Pancreas (tissue), 10 donors: ENCODE measurements at regions not wholly inside any gene's neighbourhood (a gene's known extent, or its start where the extent isn't known, plus 50 kb on each side); places are given as distances from the start of the nearest gene placed in this dataset.

Source experiments
- ATAC-seq, 4 donors: fragments of 200-7000 bp; cut with Tn5 transposase; one replicate each; pipeline versions ENCODE4 v1.8.0 to v1.9.1; 2020; ENCODE audit warnings: mild to moderate bottlenecking in 4 of 4, moderate library complexity in 4 of 4
- DNase-seq, 6 donors: peaks; one replicate each; pipeline ENCODE4 v3.0.0-alpha.2; 2020
- FAIRE-seq: peaks from 2 replicates; lab custom pipeline; 2012; peaks lifted over from hg19 to GRCh38; lab: Jason Lieb, UNC
- H3K27ac ChIP-seq, 4 donors: fragments of 200-600 bp; sonication (generic); 1 replicate in 3 of 4; 2 replicates in 1 of 4; pipeline versions ENCODE4 v1.5.0 to v1.8.0; 2020
- H3K27me3 ChIP-seq, 4 donors: fragments of 200-600 bp; one replicate each; pipeline ENCODE4 v1.8.0; 2021
- H3K36me3 ChIP-seq, 3 donors: fragments of 200-600 bp; sonication (generic) in 1 of 3; one replicate each; pipeline versions ENCODE4 v1.5.0 to v1.8.0; 2020 to 2021
- H3K4me1 ChIP-seq, 3 donors: fragments of 200-600 bp; one replicate each; pipeline ENCODE4 v1.8.0; 2021
- H3K4me3 ChIP-seq, 4 donors: fragments of 200-600 bp; sonication (generic) in 2 of 4; one replicate each; pipeline versions ENCODE4 v1.5.0 to v1.8.0; 2020 to 2021
- H3K9me3 ChIP-seq, 4 donors: fragments of 200-600 bp; one replicate each; pipeline ENCODE4 v1.8.0; 2021
- CTCF ChIP-seq, 4 donors: fragments of 200-600 bp; sonication (generic) in 3 of 4; IDR thresholded peaks; one replicate each; pipeline versions ENCODE4 v1.5.0 to v1.8.0; 2021; ENCODE audit warnings: antibody characterized with exemption in 4 of 4
- WGBS, 2 donors: extraction: QIAGEN DNeasy Blood & Tissue Kit; methylation state at CpG; one replicate each; pipeline ENCODE4 v1.1.7; 2013; 5-methylcytosine and 5-hydroxymethylcytosine counted together
- intact Hi-C, 3 donors: fragments of 100-400 bp; cut with DNase I; formaldehyde crosslinking; loops; one replicate each; pipeline versions ENCODE4 v1.11.1 to v1.14.2; 2022
- donor health status: healthy with polysubstance abuse.
- donor health status: DM: no; HTN: no; CAD: no; lungs with moderate emphysema.
- donor health status: DM: no; HTN: no; CAD: no.
- donor health status: control.
- donor health status: control.
- donor health status: Bipolar disorder and iron deficiency.
- donor health status: DM: yes; HTN: yes; CAD: no.
- donor health status: DM: no; HTN: no; CAD: no.
- donor health status: DM: no; HTN: no; CAD: no.
- donor health status: DM: yes; HTN: yes; CAD: no.

DNA sequence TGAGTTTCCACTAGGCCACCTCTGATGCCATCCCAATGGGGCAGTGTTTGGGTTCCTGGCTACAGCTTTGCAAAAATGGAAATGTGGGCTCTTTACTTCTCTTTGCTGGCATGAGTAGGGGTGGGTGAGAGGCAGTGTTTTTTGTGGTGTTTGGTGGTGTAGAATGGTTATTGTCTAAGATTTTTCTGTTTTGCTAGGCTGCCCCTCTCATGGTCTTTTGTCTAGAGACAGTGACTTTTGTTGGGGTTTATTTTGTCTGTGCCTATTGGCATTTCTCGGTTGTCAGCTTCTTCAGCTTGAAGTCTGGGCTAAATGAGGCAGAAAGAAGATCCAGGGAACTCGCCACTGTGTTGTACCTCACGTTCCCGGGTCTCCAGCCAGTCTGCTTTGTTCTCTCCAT, 112.1 kb downstream of the CENPF start:
- Histone ChIP-seq H3K27ac (no peak overlapping the region), H3K36me3 (no peaks in the 10 kb centered on the region), H3K4me1 (no peaks in the 10 kb centered on the region), H3K4me3 (no peak overlapping the region), H3K9me3 (no peaks in the 10 kb centered on the region), H3K27me3 (no peaks in the 10 kb centered on the region)
- FAIRE-seq (no peak), DNase-seq (no peak), ATAC-seq (no peak)
- WGBS, 2 donors, result 54 to 70% methylated on average over 4 of the region's 4 CpGs
- intact Hi-C loops, result no loop called here
- TF ChIP-seq CTCF (IDR thresholded peaks at IDR 0.05), result no peak

DNA sequence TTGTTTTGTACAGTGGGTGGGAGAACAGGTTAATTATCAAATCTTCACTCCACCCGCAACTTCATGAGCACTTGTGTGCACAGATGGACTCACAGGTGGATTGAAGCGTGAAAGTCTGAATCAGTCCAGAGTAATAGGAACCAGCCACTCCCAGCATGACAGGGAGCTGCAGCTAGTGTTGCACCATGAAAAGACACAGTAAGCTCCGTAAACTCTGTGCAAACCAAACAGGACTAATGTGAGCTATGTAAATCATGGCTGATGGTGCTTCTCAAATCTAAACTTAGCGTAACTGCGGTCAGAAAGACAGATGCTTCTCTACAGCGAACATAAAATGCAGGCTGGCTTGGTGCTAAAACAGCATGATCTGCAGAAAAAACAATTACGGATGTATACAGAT, 114.4 kb downstream of the CENPF start:
- H3K36me3 ChIP-seq, result no peaks in the 10 kb centered on the region
- FAIRE-seq (no peak), DNase-seq (no peak), ATAC-seq (no peak)
- no peak for TF ChIP-seq CTCF (IDR thresholded peaks at IDR 0.05)
- H3K9me3 ChIP-seq, result no peaks in the 10 kb centered on the region
- no peak overlapping the region for H3K4me3 ChIP-seq
- H3K27ac ChIP-seq, result no peak overlapping the region
- no peaks in the 10 kb centered on the region for H3K27me3 ChIP-seq
- 59 to 75% methylated on average over 7 of the region's 7 CpGs for WGBS, 2 donors
- intact Hi-C loops, result no loop called here
- H3K4me1 ChIP-seq, result no peaks in the 10 kb centered on the region

GRCh38 chr1:214718724-214719123, 115.7 kb downstream of the CENPF start:
- ATAC-seq (no peak), FAIRE-seq (no peak), DNase-seq (no peak)
- no peaks in the 10 kb centered on the region for H3K27me3 ChIP-seq
- H3K36me3 ChIP-seq, result no peaks in the 10 kb centered on the region
- intact Hi-C loops, result no loop called here
- no peak for TF ChIP-seq CTCF (IDR thresholded peaks at IDR 0.05)
- no peak overlapping the region for H3K27ac ChIP-seq
- H3K4me1 ChIP-seq, result no peaks in the 10 kb centered on the region
- H3K9me3 ChIP-seq, result no peaks in the 10 kb centered on the region
- H3K4me3 ChIP-seq, result no peak overlapping the region

DNA sequence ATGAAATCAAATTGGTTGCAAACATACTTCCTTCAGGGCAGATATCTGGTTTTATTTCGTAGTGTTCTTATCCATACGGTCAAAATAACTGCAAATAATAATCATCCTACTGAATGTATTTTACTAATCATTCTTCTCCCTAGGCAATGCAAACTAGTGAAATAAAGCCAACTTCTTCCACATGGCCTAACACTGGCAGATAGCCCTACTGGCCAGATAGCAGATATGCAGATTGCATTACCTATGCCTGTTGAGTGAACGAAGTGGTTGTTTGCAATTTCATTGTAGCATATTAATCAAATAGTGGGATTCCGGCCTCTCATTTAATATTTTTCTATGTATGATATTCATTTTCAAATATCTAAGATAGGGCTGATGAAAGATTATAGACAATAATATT, 116.2 kb downstream of the CENPF start:
- Histone ChIP-seq H3K9me3 (no peaks in the 10 kb centered on the region), H3K36me3 (no peaks in the 10 kb centered on the region), H3K4me1 (no peaks in the 10 kb centered on the region), H3K27ac (no peak overlapping the region), H3K27me3 (no peaks in the 10 kb centered on the region), H3K4me3 (no peak overlapping the region)
- no peak for FAIRE-seq
- no peak for ATAC-seq
- DNase-seq, result no peak
- TF ChIP-seq CTCF (IDR thresholded peaks at IDR 0.05), result no peak
- 50 to 67% methylated on average over 4 of the region's 4 CpGs for WGBS, 2 donors
- intact Hi-C loops, result no loop called here

DNA sequence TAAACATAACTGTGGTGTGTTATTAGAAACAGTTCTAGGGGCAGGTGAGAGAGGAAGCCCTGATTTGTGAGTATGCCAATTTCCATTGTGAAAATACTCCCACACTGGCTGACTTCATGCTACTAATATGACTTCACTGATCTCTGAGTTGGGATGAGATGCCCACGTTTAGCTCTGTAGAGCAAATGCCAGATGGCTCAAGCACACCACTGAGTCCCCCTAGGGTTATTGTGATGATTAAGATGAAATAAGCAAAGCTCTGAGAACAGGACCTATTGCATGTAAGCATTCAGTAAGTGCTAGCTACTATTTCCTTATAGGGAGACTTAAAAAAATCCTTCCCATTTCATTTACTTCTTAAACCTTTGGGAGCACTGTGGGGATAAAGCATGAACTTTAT, 117.6 kb downstream of the CENPF start:
- Histone ChIP-seq H3K9me3 (no peaks in the 10 kb centered on the region), H3K4me3 (no peak overlapping the region), H3K27me3 (no peaks in the 10 kb centered on the region), H3K27ac (no peak overlapping the region), H3K4me1 (no peaks in the 10 kb centered on the region), H3K36me3 (no peaks in the 10 kb centered on the region)
- DNase-seq (no peak), FAIRE-seq (no peak), ATAC-seq (no peak)
- WGBS, 2 donors, result 31 to 36% methylated on average over 1 of the region's 1 CpG
- intact Hi-C loops, result no loop called here
- no peak for TF ChIP-seq CTCF (IDR thresholded peaks at IDR 0.05)
